Endothelial cell (in vitro differentiated cells): ENCODE measurements at regions not wholly inside any gene's neighbourhood (a gene's known extent, or its start where the extent isn't known, plus 50 kb on each side); places are given as distances from the start of the nearest gene placed in this dataset.

ENCODE experiments used
- DNase-seq: peaks from one replicate; pipeline ENCODE4 v3.0.0; 2021; ENCODE audit warnings: low spot score
- H3K27ac Mint-ChIP-seq: one replicate; pipeline ENCODE4 v1.8.0; 2021; ENCODE audit warnings: mixed read lengths, inconsistent platforms; ENCODE audit not compliant: unreplicated experiment
- H3K27me3 Mint-ChIP-seq: one replicate; pipeline ENCODE4 v1.8.0; 2021; ENCODE audit warnings: mild to moderate bottlenecking, moderate library complexity, mixed read lengths, inconsistent platforms; ENCODE audit not compliant: unreplicated experiment
- H3K36me3 Mint-ChIP-seq: one replicate; pipeline ENCODE4 v1.8.0; 2021; ENCODE audit warnings: mild to moderate bottlenecking, low read depth, mixed read lengths, inconsistent platforms; ENCODE audit not compliant: unreplicated experiment
- H3K4me1 Mint-ChIP-seq: one replicate; pipeline ENCODE4 v1.8.0; 2021; ENCODE audit warnings: mild to moderate bottlenecking, mixed read lengths, inconsistent platforms; ENCODE audit not compliant: unreplicated experiment
- H3K4me3 Mint-ChIP-seq: one replicate; pipeline ENCODE4 v1.8.0; 2021; ENCODE audit warnings: mild to moderate bottlenecking, mixed read lengths, inconsistent platforms; ENCODE audit not compliant: unreplicated experiment
- H3K9me3 Mint-ChIP-seq: one replicate; pipeline ENCODE4 v1.8.0; 2021; ENCODE audit warnings: mixed read lengths, inconsistent platforms; ENCODE audit not compliant: unreplicated experiment
- CTCF ChIP-seq: fragments of 200-600 bp; sonication (generic); IDR thresholded peaks from one replicate; pipeline ENCODE4 v1.5.0; 2021; ENCODE audit warnings: antibody characterized with exemption; ENCODE audit not compliant: unreplicated experiment

GRCh38 chr14:28097585-28097984, 669.0 kb upstream of the FOXG1 start:
- Mint-ChIP-seq H3K4me1 (no peaks in the 10 kb centered on the region), H3K4me3 (no peak overlapping the region), H3K27ac (no peak overlapping the region), H3K36me3 (no peaks in the 10 kb centered on the region), H3K9me3 (no peaks in the 10 kb centered on the region), H3K27me3 (no peaks in the 10 kb centered on the region)
- no peak for TF ChIP-seq CTCF
- DNase-seq: no peak

GRCh38 chr14:28098856-28099255, 667.7 kb upstream of the FOXG1 start:
- no peak for DNase-seq
- H3K4me1 Mint-ChIP-seq: no peaks in the 10 kb centered on the region
- TF ChIP-seq CTCF: no peak
- H3K27me3 Mint-ChIP-seq: no peaks in the 10 kb centered on the region
- H3K27ac Mint-ChIP-seq: no peak overlapping the region
- H3K4me3 Mint-ChIP-seq: no peak overlapping the region
- H3K9me3 Mint-ChIP-seq: no peaks in the 10 kb centered on the region
- no peaks in the 10 kb centered on the region for H3K36me3 Mint-ChIP-seq

- H3K36me3 Mint-ChIP-seq: no peaks in the 10 kb centered on the region
- no peaks in the 10 kb centered on the region for H3K9me3 Mint-ChIP-seq
- TF ChIP-seq CTCF: no peak
- no peaks in the 10 kb centered on the region for H3K27me3 Mint-ChIP-seq
- no peaks in the 10 kb centered on the region for H3K4me1 Mint-ChIP-seq
- H3K4me3 Mint-ChIP-seq: no peak overlapping the region
- DNase-seq: no peak
- no peak overlapping the region for H3K27ac Mint-ChIP-seq
Observed at GRCh38 chr14:28102001-28102400, 664.6 kb upstream of the FOXG1 start.

- Mint-ChIP-seq H3K27me3 (no peaks in the 10 kb centered on the region), H3K27ac (no peak overlapping the region), H3K4me1 (no peaks in the 10 kb centered on the region), H3K36me3 (no peaks in the 10 kb centered on the region), H3K4me3 (no peak overlapping the region), H3K9me3 (no peaks in the 10 kb centered on the region)
- no peak for DNase-seq
- no peak for TF ChIP-seq CTCF
Observed at GRCh38 chr14:28102814-28103213, 663.8 kb upstream of the FOXG1 start.

GRCh38 chr14:28113311-28113710, 653.3 kb upstream of the FOXG1 start:
- H3K36me3 Mint-ChIP-seq: no peaks in the 10 kb centered on the region
- peaks cover 4% of the 10 kb centered on the region for H3K27me3 Mint-ChIP-seq
- no peak for DNase-seq
- no peaks in the 10 kb centered on the region for H3K4me1 Mint-ChIP-seq
- H3K27ac Mint-ChIP-seq: no peak overlapping the region
- H3K9me3 Mint-ChIP-seq: no peaks in the 10 kb centered on the region
- TF ChIP-seq CTCF: no peak
- no peak overlapping the region for H3K4me3 Mint-ChIP-seq
